Thyroid gland (tissue), 4 donors: ENCODE measurements at regions not wholly inside any gene's neighbourhood (a gene's known extent, or its start where the extent isn't known, plus 50 kb on each side); places are given as distances from the start of the nearest gene placed in this dataset.

Source experiments
- CTCF ChIP-seq, 6 experiments: fragments of 200-600 bp in 3 of 6; fragments of 450-650 bp in 3 of 6; sonication (generic) in 3 of 6; IDR thresholded peaks; one replicate each; pipeline ENCODE4 v1.5.1; 2016 to 2019; ENCODE audit warnings: antibody characterized with exemption in 6 of 6, mild to moderate bottlenecking in 2 of 6, inconsistent platforms in 1 of 6, moderate library complexity in 1 of 6
- POLR2A ChIP-seq, 2 donors: fragments of 450-650 bp; IDR thresholded peaks; one replicate each; pipeline ENCODE4 v1.6.1; 2017; ENCODE audit warnings: antibody characterized with exemption in 2 of 2, mild to moderate bottlenecking in 2 of 2, moderate library complexity in 1 of 2

- no peak for TF ChIP-seq POLR2A (IDR thresholded peaks at IDR 0.05)
- TF ChIP-seq CTCF (IDR thresholded peaks at IDR 0.05) = no peak
These were observed 567.4 kb downstream of the FGF9 start for GRCh38 chr13:22238269-22238668.
